ENCODE measurements at regions not wholly inside any gene's neighbourhood (a gene's known extent, or its start where the extent isn't known, plus 50 kb on each side); places are given as distances from the start of the nearest gene placed in this dataset.

DNA sequence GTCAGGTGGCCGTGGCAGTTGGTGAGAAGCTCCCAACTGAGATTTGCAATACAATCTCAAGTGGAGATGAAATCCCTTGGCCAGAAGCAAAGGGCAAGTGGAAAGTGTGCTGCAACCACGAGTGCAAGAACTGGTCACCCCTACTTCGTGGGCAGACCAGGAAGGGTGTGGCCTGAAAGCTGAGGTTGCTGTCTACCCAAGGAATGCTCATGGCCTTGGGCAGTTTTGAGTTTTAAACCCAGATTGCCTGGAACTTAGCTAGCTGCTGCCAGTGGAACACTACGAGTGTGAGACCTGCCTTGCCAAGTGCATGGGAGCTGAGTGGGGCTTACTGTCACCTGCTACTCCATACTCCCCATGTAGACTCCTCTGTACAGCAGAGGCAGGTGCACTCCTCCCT lies 113.3 kb upstream of the FAT3 start:
- no peak for DNase-seq (ENCODE audit: low spot score in 2 of 2)
- H3K27me3 ChIP-seq = no peaks in the 10 kb centered on the region
- no peak overlapping the region for H3K27ac ChIP-seq
- no peak for TF ChIP-seq CTCF (IDR thresholded peaks at IDR 0.05)
- intact Hi-C loops (cut with DNase I) = no loop called here
- no peaks in the 10 kb centered on the region for H3K4me1 ChIP-seq
- H3K36me3 ChIP-seq = no peaks in the 10 kb centered on the region
- peaks cover 0 to 8% of the 10 kb centered on the region in 2 donors for H3K9me3 ChIP-seq
- H3K4me3 ChIP-seq = no peak overlapping the region

DNA sequence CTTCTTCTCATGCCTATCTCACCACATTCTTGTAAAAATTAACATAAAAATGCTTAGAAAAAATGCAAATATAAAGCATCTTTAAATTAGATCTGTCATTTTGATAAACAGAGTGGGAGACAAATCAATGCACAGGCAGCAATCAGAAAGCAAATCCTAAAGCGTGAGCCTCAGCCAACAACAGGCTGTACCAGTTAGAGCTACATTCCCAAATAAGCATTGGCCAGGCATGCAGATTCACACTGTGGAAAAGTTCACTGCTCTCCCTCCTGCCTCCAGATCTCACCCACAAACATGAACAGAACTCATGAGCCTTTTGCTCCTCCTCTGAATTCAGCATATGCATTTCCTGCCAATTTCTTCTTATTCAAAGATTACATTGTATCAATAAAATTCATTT lies 115.2 kb upstream of the FAT3 start:
- Histone ChIP-seq H3K27me3 (no peaks in the 10 kb centered on the region), H3K9me3 (peaks cover 0 to 8% of the 10 kb centered on the region in 2 donors), H3K36me3 (no peaks in the 10 kb centered on the region), H3K27ac (no peak overlapping the region), H3K4me1 (no peaks in the 10 kb centered on the region), H3K4me3 (no peak overlapping the region)
- DNase-seq (ENCODE audit: low spot score in 2 of 2) = no peak
- intact Hi-C loops (cut with DNase I) = no loop called here
- no peak for TF ChIP-seq CTCF (IDR thresholded peaks at IDR 0.05)

GRCh38 chr11:92107331-92107730 lies 117.3 kb upstream of the FAT3 start:
- no peak for DNase-seq (ENCODE audit: low spot score in 2 of 2)
- Histone ChIP-seq H3K4me1 (no peaks in the 10 kb centered on the region), H3K9me3 (no peaks in the 10 kb centered on the region), H3K27ac (no peak overlapping the region), H3K27me3 (no peaks in the 10 kb centered on the region), H3K36me3 (no peaks in the 10 kb centered on the region), H3K4me3 (no peak overlapping the region)
- no peak for TF ChIP-seq CTCF (IDR thresholded peaks at IDR 0.05)
- intact Hi-C loops (cut with DNase I) = no loop called here

GRCh38 chr11:92104349-92104748 lies 120.3 kb upstream of the FAT3 start:
- Histone ChIP-seq H3K9me3 (no peaks in the 10 kb centered on the region), H3K4me3 (no peak overlapping the region), H3K4me1 (no peaks in the 10 kb centered on the region), H3K36me3 (no peaks in the 10 kb centered on the region), H3K27ac (no peak overlapping the region), H3K27me3 (no peaks in the 10 kb centered on the region)
- intact Hi-C loops (cut with DNase I) = no loop called here
- TF ChIP-seq CTCF (IDR thresholded peaks at IDR 0.05) = no peak
- no peak for DNase-seq (ENCODE audit: low spot score in 2 of 2)

- Histone ChIP-seq H3K4me3 (no peak overlapping the region), H3K4me1 (no peaks in the 10 kb centered on the region), H3K36me3 (no peaks in the 10 kb centered on the region), H3K27me3 (no peaks in the 10 kb centered on the region), H3K27ac (no peak overlapping the region), H3K9me3 (no peaks in the 10 kb centered on the region)
- no peak for TF ChIP-seq CTCF (IDR thresholded peaks at IDR 0.05)
- no peak for DNase-seq (ENCODE audit: low spot score in 2 of 2)
- intact Hi-C loops (cut with DNase I) = no loop called here
Observed at GRCh38 chr11:92101920-92102319, 122.7 kb upstream of the FAT3 start.

GRCh38 chr11:92099183-92099582 lies 125.4 kb upstream of the FAT3 start:
- TF ChIP-seq CTCF (IDR thresholded peaks at IDR 0.05) = no peak
- Histone ChIP-seq H3K4me3 (no peak overlapping the region), H3K9me3 (no peaks in the 10 kb centered on the region), H3K4me1 (no peaks in the 10 kb centered on the region), H3K36me3 (no peaks in the 10 kb centered on the region), H3K27me3 (no peaks in the 10 kb centered on the region), H3K27ac (no peak overlapping the region)
- intact Hi-C loops (cut with DNase I) = no loop called here
- no peak for DNase-seq (ENCODE audit: low spot score in 2 of 2)

All from ascending aorta (tissue), 2 donors.